Gastrocnemius medialis (tissue), 4 donors: ENCODE measurements at regions not wholly inside any gene's neighbourhood (a gene's known extent, or its start where the extent isn't known, plus 50 kb on each side); places are given as distances from the start of the nearest gene placed in this dataset.

ENCODE experiments used
- ATAC-seq, 2 donors: fragments of 150-250 bp; one replicate each; pipeline ENCODE4 v1.9.1; 2016
- DNase-seq, 2 donors: peaks; one replicate each; pipeline ENCODE4 v3.0.0-alpha.2; 2019
- H3K27ac ChIP-seq, 4 donors: fragments of 200-600 bp; sonication (generic); 1 replicate in 1 of 4; 2 replicates in 3 of 4; pipeline ENCODE4 v1.5.1; 2016 to 2018; ENCODE audit warnings: mild to moderate bottlenecking in 2 of 4, moderate library complexity in 1 of 4
- H3K27me3 ChIP-seq, 3 donors: fragments of 200-600 bp; sonication (generic) in 2 of 3; 1 replicate in 1 of 3; 2 replicates in 2 of 3; pipeline versions ENCODE4 v1.5.1 to v1.6.0; 2016 to 2019; ENCODE audit warnings: mild to moderate bottlenecking in 1 of 3, moderate library complexity in 1 of 3
- H3K36me3 ChIP-seq, 2 donors: fragments of 200-600 bp; sonication (generic) in 1 of 2; one replicate each; pipeline ENCODE4 v1.5.1; 2017 to 2018
- H3K4me1 ChIP-seq, 2 donors: fragments of 200-600 bp; sonication (generic) in 1 of 2; one replicate each; pipeline ENCODE4 v1.5.1; 2016 to 2017; ENCODE audit warnings: mild to moderate bottlenecking in 2 of 2
- H3K4me3 ChIP-seq, 4 donors: fragments of 200-600 bp; sonication (generic) in 3 of 4; 1 replicate in 1 of 4; 2 replicates in 3 of 4; pipeline ENCODE4 v1.5.1; 2016 to 2019; ENCODE audit warnings: mild to moderate bottlenecking in 2 of 4
- H3K9me3 ChIP-seq, 3 donors: fragments of 200-600 bp; sonication (generic) in 2 of 3; 1 replicate in 1 of 3; 2 replicates in 2 of 3; pipeline ENCODE4 v1.5.1; 2016 to 2019
- POLR2A ChIP-seq, 2 donors: fragments of 450-650 bp; IDR thresholded peaks; one replicate each; pipeline ENCODE4 v1.6.1; 2017; ENCODE audit warnings: antibody characterized with exemption in 2 of 2, mild to moderate bottlenecking in 2 of 2, moderate library complexity in 2 of 2
- in situ Hi-C, 4 donors: fragments of 200-750 bp; cut with MboI; loops; one replicate each; pipeline versions ENCODE4 v1.15.0 to v1.8.0; 2017; ENCODE audit warnings: low sequenced_read_pairs in 4 of 4
- intact Hi-C: fragments of 100-400 bp; cut with DNase I; formaldehyde crosslinking; loops from one replicate; pipeline ENCODE4 v1.15.1; 2023; ENCODE audit warnings: low total_unique reads
- TF ChIP-seq, protein P1 (sequence below), 5 experiments: fragments of 450-650 bp in 3 of 5; fragments of 200-600 bp in 2 of 5; sonication (generic) in 2 of 5; IDR thresholded peaks in 4 of 5; conservative IDR thresholded peaks in 1 of 5; 1 replicate in 4 of 5; 2 replicates in 1 of 5; pipeline ENCODE4 v1.5.1; 2016 to 2019; ENCODE audit warnings: antibody characterized with exemption in 5 of 5, mild to moderate bottlenecking in 3 of 5, moderate library complexity in 3 of 5

DNA sequence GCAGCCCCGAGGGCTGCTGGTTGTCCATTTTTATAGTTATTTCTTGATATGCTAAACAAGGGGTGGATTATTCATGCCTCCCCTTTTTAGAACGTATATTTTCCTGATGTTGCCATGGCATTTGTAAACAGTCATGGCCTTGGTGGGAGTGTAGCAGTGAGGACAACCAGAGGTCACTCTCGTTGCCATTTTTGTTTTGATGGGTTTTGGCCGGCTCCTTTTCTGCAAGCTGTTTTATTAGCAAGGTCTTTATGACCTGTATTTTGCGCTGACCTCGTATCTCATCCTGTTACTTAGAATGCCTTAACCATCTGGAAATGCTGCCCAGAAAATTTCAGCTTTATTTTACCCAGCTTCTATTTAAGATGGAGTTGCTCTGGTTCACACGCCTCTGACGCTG is 825.8 kb upstream of the CDH2 start:
- H3K4me3 ChIP-seq = no peak overlapping the region
- no peaks in the 10 kb centered on the region for H3K27me3 ChIP-seq
- ATAC-seq = no peak
- in situ Hi-C loops (no loop called here), intact Hi-C loops (no loop called here)
- H3K36me3 ChIP-seq = no peaks in the 10 kb centered on the region
- TF ChIP-seq, protein P1, sequence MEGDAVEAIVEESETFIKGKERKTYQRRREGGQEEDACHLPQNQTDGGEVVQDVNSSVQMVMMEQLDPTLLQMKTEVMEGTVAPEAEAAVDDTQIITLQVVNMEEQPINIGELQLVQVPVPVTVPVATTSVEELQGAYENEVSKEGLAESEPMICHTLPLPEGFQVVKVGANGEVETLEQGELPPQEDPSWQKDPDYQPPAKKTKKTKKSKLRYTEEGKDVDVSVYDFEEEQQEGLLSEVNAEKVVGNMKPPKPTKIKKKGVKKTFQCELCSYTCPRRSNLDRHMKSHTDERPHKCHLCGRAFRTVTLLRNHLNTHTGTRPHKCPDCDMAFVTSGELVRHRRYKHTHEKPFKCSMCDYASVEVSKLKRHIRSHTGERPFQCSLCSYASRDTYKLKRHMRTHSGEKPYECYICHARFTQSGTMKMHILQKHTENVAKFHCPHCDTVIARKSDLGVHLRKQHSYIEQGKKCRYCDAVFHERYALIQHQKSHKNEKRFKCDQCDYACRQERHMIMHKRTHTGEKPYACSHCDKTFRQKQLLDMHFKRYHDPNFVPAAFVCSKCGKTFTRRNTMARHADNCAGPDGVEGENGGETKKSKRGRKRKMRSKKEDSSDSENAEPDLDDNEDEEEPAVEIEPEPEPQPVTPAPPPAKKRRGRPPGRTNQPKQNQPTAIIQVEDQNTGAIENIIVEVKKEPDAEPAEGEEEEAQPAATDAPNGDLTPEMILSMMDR (IDR thresholded peaks at IDR 0.05 in 4 of 5, conservative IDR thresholded peaks at IDR 0.05 in 1 of 5) = no peak
- no peaks in the 10 kb centered on the region for H3K9me3 ChIP-seq
- peaks cover 0 to 4% of the 10 kb centered on the region in 2 donors for H3K4me1 ChIP-seq
- H3K27ac ChIP-seq = no peak overlapping the region
- no peak for DNase-seq

DNA sequence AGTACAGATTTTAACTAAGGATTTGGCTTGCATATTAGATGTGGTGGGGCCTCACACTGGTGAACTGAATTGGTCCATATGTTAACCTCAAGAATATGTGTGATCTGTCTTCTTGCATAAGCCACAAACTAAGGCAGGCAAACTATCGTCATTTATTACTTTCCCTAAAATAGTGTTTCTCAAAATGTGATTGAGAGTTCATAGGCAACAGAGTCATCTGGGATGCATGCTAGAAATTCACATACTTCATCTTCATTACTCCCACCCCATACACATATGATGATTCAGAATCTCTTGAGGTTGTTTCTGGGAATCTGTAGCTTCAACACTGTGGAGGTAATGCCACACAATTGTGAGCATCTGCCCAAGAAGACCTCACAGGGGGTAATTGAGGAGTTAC is 822.8 kb upstream of the CDH2 start:
- no peak for TF ChIP-seq POLR2A (IDR thresholded peaks at IDR 0.05)
- TF ChIP-seq, protein P1 (IDR thresholded peaks at IDR 0.05 in 4 of 5, conservative IDR thresholded peaks at IDR 0.05 in 1 of 5) = no peak
- Histone ChIP-seq H3K4me3 (no peak overlapping the region), H3K4me1 (peaks cover 0 to 4% of the 10 kb centered on the region in 2 donors), H3K36me3 (no peaks in the 10 kb centered on the region), H3K27me3 (no peaks in the 10 kb centered on the region), H3K9me3 (no peaks in the 10 kb centered on the region), H3K27ac (no peak overlapping the region)
- ATAC-seq = no peak
- no peak for DNase-seq
- intact Hi-C loops (no loop called here), in situ Hi-C loops (no loop called here)

DNA sequence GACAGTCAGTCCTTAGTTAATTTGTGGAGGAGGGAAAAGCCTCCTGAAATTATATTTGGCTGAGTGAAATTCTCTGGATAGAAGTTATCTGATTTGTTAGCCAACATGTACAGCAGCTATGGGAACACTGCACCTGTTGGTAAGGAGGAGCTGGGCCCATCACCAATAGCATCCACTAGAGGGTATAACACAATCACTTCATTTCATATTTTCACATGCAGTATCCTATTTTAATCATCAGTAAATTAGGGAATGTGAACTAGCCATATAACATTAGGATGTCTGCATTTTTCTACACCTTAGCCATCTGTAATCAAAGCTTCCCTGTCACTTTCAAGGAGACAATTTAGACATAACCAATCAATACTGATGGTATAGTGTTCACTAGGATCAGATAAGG is 818.4 kb upstream of the CDH2 start:
- DNase-seq (no peak), ATAC-seq (no peak)
- TF ChIP-seq POLR2A (IDR thresholded peaks at IDR 0.05) = no peak
- intact Hi-C loops = no loop called here
- Histone ChIP-seq H3K27ac (no peak overlapping the region), H3K27me3 (no peaks in the 10 kb centered on the region), H3K4me3 (no peak overlapping the region), H3K9me3 (no peaks in the 10 kb centered on the region), H3K4me1 (no peaks in the 10 kb centered on the region), H3K36me3 (no peaks in the 10 kb centered on the region)
- in situ Hi-C loops = no loop called here

DNA sequence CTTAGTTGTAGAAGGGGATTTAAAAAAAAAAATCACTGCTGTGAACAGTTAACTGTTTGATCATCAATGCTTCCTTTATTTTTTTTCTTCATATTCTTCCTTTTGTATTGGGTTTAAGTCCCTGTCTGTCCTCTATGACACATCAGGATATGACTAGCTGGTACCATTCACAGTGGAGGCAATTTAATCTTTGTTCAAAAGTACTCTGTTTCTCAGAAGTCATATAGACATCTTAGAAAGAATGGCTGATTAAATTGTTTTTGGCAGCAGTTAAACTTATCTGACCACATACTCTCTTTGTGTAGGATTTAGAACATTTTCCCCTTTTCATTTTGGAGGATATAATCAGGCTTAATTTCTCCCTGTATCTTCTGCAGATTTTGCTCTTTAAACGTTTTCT is 807.8 kb upstream of the CDH2 start:
- intact Hi-C loops = no loop called here
- TF ChIP-seq POLR2A (IDR thresholded peaks at IDR 0.05) = no peak
- TF ChIP-seq, protein P1 (IDR thresholded peaks at IDR 0.05 in 4 of 5, conservative IDR thresholded peaks at IDR 0.05 in 1 of 5) = no peak
- Histone ChIP-seq H3K36me3 (no peaks in the 10 kb centered on the region), H3K27ac (no peak overlapping the region), H3K27me3 (no peaks in the 10 kb centered on the region), H3K9me3 (no peaks in the 10 kb centered on the region), H3K4me3 (no peak overlapping the region), H3K4me1 (no peaks in the 10 kb centered on the region)
- in situ Hi-C loops = no loop called here
- DNase-seq = no peak
- ATAC-seq = no peak

DNA sequence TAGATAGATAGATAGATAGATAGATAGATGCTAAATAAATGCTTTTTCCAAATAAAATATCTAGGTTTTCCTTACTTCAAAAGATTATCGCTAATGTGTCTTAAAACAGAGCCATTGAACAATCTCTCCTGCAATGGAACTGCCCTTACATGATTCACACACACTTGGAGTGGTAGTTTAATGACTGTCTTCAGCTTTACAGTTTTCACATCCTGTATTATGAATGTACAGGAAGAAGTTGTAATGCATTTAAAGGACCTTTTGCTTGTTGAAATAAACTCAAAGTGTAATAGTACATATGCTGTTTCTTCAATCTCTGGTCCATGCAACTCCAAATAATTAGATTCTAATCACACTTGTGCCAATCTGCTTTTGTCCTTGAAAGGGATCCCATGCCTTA is 797.6 kb upstream of the CDH2 start:
- no peak for TF ChIP-seq POLR2A (IDR thresholded peaks at IDR 0.05)
- TF ChIP-seq, protein P1 (IDR thresholded peaks at IDR 0.05 in 4 of 5, conservative IDR thresholded peaks at IDR 0.05 in 1 of 5) = no peak
- in situ Hi-C loops = no loop called here
- no peak overlapping the region for H3K27ac ChIP-seq
- H3K27me3 ChIP-seq = no peaks in the 10 kb centered on the region
- H3K4me1 ChIP-seq = no peaks in the 10 kb centered on the region
- H3K4me3 ChIP-seq = no peak overlapping the region
- H3K9me3 ChIP-seq = no peaks in the 10 kb centered on the region
- no peaks in the 10 kb centered on the region for H3K36me3 ChIP-seq
- ATAC-seq (no peak), DNase-seq (no peak)
- intact Hi-C loops = no loop called here
